AG04450 (cell line): ENCODE measurements at regions not wholly inside any gene's neighbourhood (a gene's known extent, or its start where the extent isn't known, plus 50 kb on each side); places are given as distances from the start of the nearest gene placed in this dataset.

Experiments
- CTCF ChIA-PET: fragments of 300-600, 350-600 bp; formaldehyde crosslinking; extraction: SDS; loops from one replicate; lab custom pipeline; 2022; ENCODE audit warnings: antibody characterized with exemption, inconsistent platforms; lab: Charles Lee
- POLR2A ChIA-PET: fragments of 350-600 bp; formaldehyde crosslinking; extraction: SDS; loops from one replicate; lab custom pipeline; 2021; ENCODE audit warnings: antibody characterized with exemption, inconsistent platforms; lab: Yijun Ruan, JAX
- DNase-seq: peaks from one replicate; pipeline ENCODE4 v3.0.0-alpha.2; 2011; ENCODE audit warnings: low read depth, low spot score
- H3K27ac ChIP-seq: one replicate; pipeline ENCODE4 v1.5.1; 2012; ENCODE audit warnings: low read depth, low read length, control low read depth
- H3K27me3 ChIP-seq: one replicate; pipeline ENCODE4 v1.6.0; 2012; ENCODE audit warnings: low read length; ENCODE audit not compliant: control insufficient read depth, insufficient read depth
- H3K4me3 ChIP-seq: 2 replicates; pipeline ENCODE4 v1.5.1; 2011; ENCODE audit warnings: mild to moderate bottlenecking, low read depth, low read length, control low read depth
- H3K9me3 ChIP-seq: 2 replicates; pipeline ENCODE4 v1.5.1; 2012; ENCODE audit warnings: low read length; ENCODE audit not compliant: control insufficient read depth, insufficient read depth
- TF ChIP-seq, protein P1 (sequence below): IDR thresholded peaks from 2 replicates; pipeline ENCODE4 v1.5.1; 2011; ENCODE audit warnings: low read depth, low read length, control low read depth, inconsistent platforms

DNA sequence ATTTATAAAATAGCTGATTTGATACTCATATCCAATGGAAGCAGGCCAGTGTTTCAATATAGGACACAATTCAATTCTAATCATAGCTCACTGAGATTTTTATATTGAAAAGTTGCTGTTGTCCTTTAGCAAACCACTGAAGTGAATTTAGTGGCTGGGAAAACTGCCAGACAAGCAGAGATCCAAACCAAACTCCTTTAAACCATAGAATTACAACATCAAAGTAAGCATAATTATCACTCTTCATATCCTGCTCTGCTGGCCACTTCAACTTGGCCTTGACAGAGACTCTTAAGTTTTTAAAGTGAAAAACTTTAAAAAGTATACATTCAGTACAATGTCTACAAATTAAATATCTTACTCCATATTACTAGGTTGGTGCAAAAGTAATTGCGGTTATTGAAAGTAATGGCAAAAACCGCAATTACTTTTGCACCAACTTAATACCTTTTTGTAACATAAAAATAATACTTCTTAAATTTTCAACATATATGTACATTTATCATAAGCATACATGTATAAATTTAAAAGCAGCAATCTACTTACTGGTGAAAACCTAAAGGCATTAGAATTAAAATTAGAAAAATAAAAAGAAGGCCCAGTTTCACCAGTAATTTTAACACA lies 433.0 kb downstream of the PCDH10 start:
- DNase-seq = no peak
- POLR2A ChIA-PET = no interaction called here
- TF ChIP-seq, protein P1, sequence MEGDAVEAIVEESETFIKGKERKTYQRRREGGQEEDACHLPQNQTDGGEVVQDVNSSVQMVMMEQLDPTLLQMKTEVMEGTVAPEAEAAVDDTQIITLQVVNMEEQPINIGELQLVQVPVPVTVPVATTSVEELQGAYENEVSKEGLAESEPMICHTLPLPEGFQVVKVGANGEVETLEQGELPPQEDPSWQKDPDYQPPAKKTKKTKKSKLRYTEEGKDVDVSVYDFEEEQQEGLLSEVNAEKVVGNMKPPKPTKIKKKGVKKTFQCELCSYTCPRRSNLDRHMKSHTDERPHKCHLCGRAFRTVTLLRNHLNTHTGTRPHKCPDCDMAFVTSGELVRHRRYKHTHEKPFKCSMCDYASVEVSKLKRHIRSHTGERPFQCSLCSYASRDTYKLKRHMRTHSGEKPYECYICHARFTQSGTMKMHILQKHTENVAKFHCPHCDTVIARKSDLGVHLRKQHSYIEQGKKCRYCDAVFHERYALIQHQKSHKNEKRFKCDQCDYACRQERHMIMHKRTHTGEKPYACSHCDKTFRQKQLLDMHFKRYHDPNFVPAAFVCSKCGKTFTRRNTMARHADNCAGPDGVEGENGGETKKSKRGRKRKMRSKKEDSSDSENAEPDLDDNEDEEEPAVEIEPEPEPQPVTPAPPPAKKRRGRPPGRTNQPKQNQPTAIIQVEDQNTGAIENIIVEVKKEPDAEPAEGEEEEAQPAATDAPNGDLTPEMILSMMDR = no peak
- CTCF ChIA-PET = no interaction called here
- Histone ChIP-seq H3K27me3 (no peaks in the 10 kb centered on the region), H3K9me3 (no peaks in the 10 kb centered on the region), H3K4me3 (no peak overlapping the region), H3K27ac (no peak overlapping the region)

DNA sequence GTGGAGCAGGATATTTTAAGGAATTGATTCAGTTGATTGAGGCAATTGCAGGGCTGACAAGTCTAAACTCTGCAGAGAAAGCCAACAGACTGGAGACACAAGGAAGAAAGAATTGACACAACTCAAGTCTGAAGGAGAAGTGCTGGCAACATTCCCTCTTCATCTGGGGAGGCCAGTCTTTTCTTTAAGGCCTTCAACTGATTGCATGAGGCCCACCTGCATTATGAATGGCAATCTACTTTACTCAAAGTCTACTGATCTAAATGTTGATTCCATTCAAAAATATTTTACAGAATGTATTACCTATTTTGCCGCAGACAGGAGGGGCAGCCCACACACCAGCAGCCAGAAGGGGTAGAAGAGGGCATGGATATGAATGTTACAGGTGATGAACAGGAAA lies 425.2 kb downstream of the PCDH10 start:
- CTCF ChIA-PET = no interaction called here
- no peaks in the 10 kb centered on the region for H3K27me3 ChIP-seq
- DNase-seq = no peak
- H3K4me3 ChIP-seq = no peak overlapping the region
- H3K27ac ChIP-seq = no peak overlapping the region
- H3K9me3 ChIP-seq = no peaks in the 10 kb centered on the region
- TF ChIP-seq, protein P1 = no peak
- POLR2A ChIA-PET = no interaction called here

DNA sequence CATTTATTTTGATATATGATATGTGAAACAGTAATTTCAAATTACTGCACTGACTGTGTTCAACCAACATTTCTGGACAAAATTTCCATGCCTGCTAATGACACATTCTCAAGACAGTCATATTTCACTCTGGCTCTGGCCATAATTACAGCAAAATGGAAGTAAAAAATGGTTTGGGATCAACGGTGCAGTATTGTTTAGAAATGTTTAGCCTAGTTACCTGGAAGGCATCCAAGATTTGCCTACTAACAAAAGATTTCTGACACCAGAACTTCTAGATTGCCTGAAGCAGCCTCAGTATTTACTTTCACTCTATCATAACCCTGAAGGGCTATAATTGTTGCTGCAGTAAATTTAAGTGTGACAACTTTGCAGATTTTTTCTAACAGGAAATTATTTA lies 416.3 kb downstream of the PCDH10 start:
- Histone ChIP-seq H3K9me3 (no peaks in the 10 kb centered on the region), H3K4me3 (no peak overlapping the region), H3K27me3 (no peaks in the 10 kb centered on the region), H3K27ac (no peak overlapping the region)
- CTCF ChIA-PET = no interaction called here
- POLR2A ChIA-PET = no interaction called here
- TF ChIP-seq, protein P1 = no peak
- DNase-seq = no peak

DNA sequence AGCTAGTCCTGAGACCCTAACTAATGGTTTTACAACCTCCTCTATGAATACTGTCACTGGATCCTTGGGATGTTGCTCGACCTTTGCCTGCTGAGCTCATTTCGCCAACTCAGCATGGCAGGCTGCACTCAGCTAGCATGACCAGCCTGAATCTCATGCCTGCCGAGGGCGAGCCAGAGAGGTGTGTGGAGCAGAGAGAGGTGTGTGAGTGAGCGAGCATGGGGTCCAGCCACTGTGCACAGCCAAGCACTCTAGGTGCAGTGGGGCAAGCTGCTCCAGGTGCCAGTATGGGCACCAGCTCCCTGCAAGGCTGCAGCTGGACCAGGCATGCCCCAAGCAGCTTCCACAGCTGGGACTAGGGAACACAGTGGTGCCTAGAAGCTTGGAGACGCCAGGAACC lies 410.9 kb downstream of the PCDH10 start:
- POLR2A ChIA-PET = no interaction called here
- Histone ChIP-seq H3K27ac (no peak overlapping the region), H3K27me3 (no peaks in the 10 kb centered on the region), H3K4me3 (no peak overlapping the region), H3K9me3 (no peaks in the 10 kb centered on the region)
- CTCF ChIA-PET = no interaction called here
- no peak for DNase-seq
- TF ChIP-seq, protein P1 = no peak

DNA sequence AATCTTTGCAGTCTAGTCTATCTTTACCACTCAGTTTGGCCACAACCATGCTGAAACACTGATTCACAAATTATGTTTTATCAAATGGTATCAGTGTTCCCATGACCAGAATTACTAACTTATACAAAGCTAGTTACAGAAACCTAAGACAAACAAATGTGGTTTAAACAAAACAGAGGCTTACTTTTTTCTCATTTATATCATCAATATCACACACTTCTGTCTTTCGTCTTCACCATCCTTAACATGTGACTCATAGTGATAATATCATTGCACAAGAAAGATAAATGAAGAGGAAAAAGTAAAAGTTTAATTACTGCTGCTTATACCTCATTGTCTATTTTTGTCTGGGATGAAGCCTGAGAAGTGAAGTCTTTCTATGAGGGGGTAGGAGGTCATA lies 406.6 kb downstream of the PCDH10 start:
- Histone ChIP-seq H3K27me3 (no peaks in the 10 kb centered on the region), H3K9me3 (no peaks in the 10 kb centered on the region), H3K27ac (no peak overlapping the region), H3K4me3 (no peak overlapping the region)
- CTCF ChIA-PET = interaction anchor here (0.6 to 1.0 kb wide), 2 partner anchors 409 to 971 kb away, joined by 3 to 4 read pairs; no protein-coding TSS in a partner anchor
- no peak for DNase-seq
- POLR2A ChIA-PET = no interaction called here
- TF ChIP-seq, protein P1 = no peak
